Mesendoderm (in vitro differentiated cells): ENCODE measurements at regions not wholly inside any gene's neighbourhood (a gene's known extent, or its start where the extent isn't known, plus 50 kb on each side); places are given as distances from the start of the nearest gene placed in this dataset.
"Not testable (repeated sequence)": the region's sequence is repeated elsewhere in the genome, so short reads cannot be mapped to it uniquely, and the experiment has no call there.

ENCODE experiments used
- DNase-seq: peaks from one replicate; pipeline ENCODE4 v3.0.0; 2013
- H2AK5ac ChIP-seq: 2 replicates; pipeline ENCODE4 v1.6.1; 2013; ENCODE audit warnings: low read length, inconsistent platforms
- H2BK120ac ChIP-seq: 2 replicates; pipeline ENCODE4 v1.6.1; 2013; ENCODE audit warnings: low read depth, mild to moderate bottlenecking, low read length, moderate library complexity, mixed read lengths
- H2BK15ac ChIP-seq: replicated peaks from 2 replicates; pipeline ENCODE4 v1.6.1; 2013; ENCODE audit warnings: low read depth, mild to moderate bottlenecking, moderate library complexity
- H2BK5ac ChIP-seq: 2 replicates; pipeline ENCODE4 v1.6.1; 2013; ENCODE audit warnings: low read length, inconsistent platforms
- H3K18ac ChIP-seq: 2 replicates; pipeline ENCODE4 v1.6.1; 2013; ENCODE audit warnings: mild to moderate bottlenecking, low read length, mixed read lengths
- H3K23ac ChIP-seq: one replicate; pipeline ENCODE4 v1.6.1; 2013; ENCODE audit warnings: low read length
- H3K27ac ChIP-seq: 2 replicates; pipeline ENCODE4 v1.5.1; 2013; ENCODE audit warnings: low read depth, mild to moderate bottlenecking, inconsistent platforms, low read length, moderate library complexity
- H3K27me3 ChIP-seq: 2 replicates; pipeline ENCODE4 v1.6.1; 2013; ENCODE audit warnings: low read length, control low read depth, mild to moderate bottlenecking, inconsistent platforms; ENCODE audit not compliant: insufficient read depth, poor library complexity
- H3K36me3 ChIP-seq: 2 replicates; pipeline ENCODE4 v1.6.1; 2013; ENCODE audit warnings: low read length, inconsistent platforms; ENCODE audit not compliant: control insufficient read depth, insufficient read depth
- H3K4ac ChIP-seq: one replicate; pipeline ENCODE4 v1.6.1; 2013; ENCODE audit warnings: low read depth, mild to moderate bottlenecking, low read length, moderate library complexity
- H3K4me1 ChIP-seq: 2 replicates; pipeline ENCODE4 v1.6.1; 2013; ENCODE audit warnings: low read depth, low read length, inconsistent platforms; ENCODE audit not compliant: control insufficient read depth
- H3K4me2 ChIP-seq: 2 replicates; pipeline ENCODE4 v1.6.1; 2013; ENCODE audit warnings: low read length
- H3K4me3 ChIP-seq: 2 replicates; pipeline ENCODE4 v1.5.1; 2013; ENCODE audit warnings: mild to moderate bottlenecking, low read length
- H3K56ac ChIP-seq: one replicate; pipeline ENCODE4 v1.6.1; 2013; ENCODE audit warnings: low read length
- H3K79me1 ChIP-seq: 2 replicates; pipeline ENCODE4 v1.6.1; 2013; ENCODE audit warnings: low read length, inconsistent platforms
- H3K79me2 ChIP-seq: 2 replicates; pipeline ENCODE4 v1.6.1; 2013; ENCODE audit warnings: mild to moderate bottlenecking, low read length; ENCODE audit not compliant: control insufficient read depth, insufficient read depth
- H3K9ac ChIP-seq: 2 replicates; pipeline ENCODE4 v1.6.1; 2013; ENCODE audit warnings: low read length, inconsistent platforms
- H4K5ac ChIP-seq: one replicate; pipeline ENCODE4 v1.6.1; 2013; ENCODE audit warnings: low read length
- H4K8ac ChIP-seq: one replicate; pipeline ENCODE4 v1.6.1; 2013; ENCODE audit warnings: low read depth, mild to moderate bottlenecking, control low read depth, low read length, moderate library complexity
- WGBS: extraction: QIAGEN DNeasy Blood & Tissue Kit; methylation state at CpG from one replicate; pipeline ENCODE4 v1.1.7; 2013; ENCODE audit warnings: low lambda C conversion rate, missing lambda C conversion rate; ENCODE audit not compliant: insufficient coverage; ENCODE audit errors: extremely low coverage; 5-methylcytosine and 5-hydroxymethylcytosine counted together

- DNase-seq, H3K56ac ChIP-seq: not testable (repeated sequence)
- no CpG with 5 or more reads among the region's 3 CpGs for WGBS
Measured at GRCh38 chrX:76774912-76775311, 347.4 kb downstream of the MAGEE1 start.

GRCh38 chrX:76796311-76796710, 368.8 kb downstream of the MAGEE1 start:
- Histone ChIP-seq H3K36me3 (no peaks in the 10 kb centered on the region), H3K56ac (no peak overlapping the region), H3K27ac (no peak overlapping the region), H2BK120ac (no peak overlapping the region), H2BK15ac (no peak overlapping the region), H3K4me3 (no peak overlapping the region), H2AK5ac (no peak overlapping the region), H3K4ac (no peak overlapping the region), H3K79me1 (no peaks in the 10 kb centered on the region), H3K23ac (no peak overlapping the region), H3K4me1 (no peaks in the 10 kb centered on the region), H4K5ac (no peak overlapping the region), H3K27me3 (no peaks in the 10 kb centered on the region), H3K18ac (no peak overlapping the region), H2BK5ac (no peak overlapping the region), H3K9ac (no peak overlapping the region), H3K4me2 (no peak overlapping the region), H3K79me2 (no peaks in the 10 kb centered on the region), H4K8ac (no peak overlapping the region)
- DNase-seq: peak; percentile 0
- WGBS: no CpG with 5 or more reads among the region's 2 CpGs

More at GRCh38 chrX:76774912-76775311, 347.4 kb downstream of the MAGEE1 start:
- H3K79me1 ChIP-seq, H3K4me1 ChIP-seq, H3K4me2 ChIP-seq, H3K9ac ChIP-seq, H4K5ac ChIP-seq, H3K23ac ChIP-seq, H2BK5ac ChIP-seq, H3K4me3 ChIP-seq, H4K8ac ChIP-seq, H3K18ac ChIP-seq, H2BK120ac ChIP-seq, H3K4ac ChIP-seq, H3K79me2 ChIP-seq, H3K36me3 ChIP-seq, H3K27ac ChIP-seq, H2BK15ac ChIP-seq, H3K27me3 ChIP-seq, H2AK5ac ChIP-seq: not testable (repeated sequence)

- no peak overlapping the region for H3K56ac ChIP-seq
- no peak overlapping the region for H3K23ac ChIP-seq
- no peaks in the 10 kb centered on the region for H3K36me3 ChIP-seq
- H3K27ac ChIP-seq: no peak overlapping the region
- H3K9ac ChIP-seq: no peak overlapping the region
- no peak overlapping the region for H2BK5ac ChIP-seq
- no peak overlapping the region for H2BK15ac ChIP-seq
- no peak overlapping the region for H3K18ac ChIP-seq
- H4K8ac ChIP-seq: no peak overlapping the region
- H2BK120ac ChIP-seq: no peak overlapping the region
- DNase-seq: no peak
- H3K27me3 ChIP-seq: no peaks in the 10 kb centered on the region
- H3K4me1 ChIP-seq: no peaks in the 10 kb centered on the region
- no peak overlapping the region for H4K5ac ChIP-seq
- no peaks in the 10 kb centered on the region for H3K79me1 ChIP-seq
- H3K4ac ChIP-seq: no peak overlapping the region
- WGBS: no CpG with 5 or more reads among the region's 3 CpGs
- H2AK5ac ChIP-seq: no peak overlapping the region
- H3K4me3 ChIP-seq: no peak overlapping the region
- no peaks in the 10 kb centered on the region for H3K79me2 ChIP-seq
- H3K4me2 ChIP-seq: no peak overlapping the region
Measured at GRCh38 chrX:76802708-76803107, 375.2 kb downstream of the MAGEE1 start.

- Histone ChIP-seq H2BK120ac (no peak overlapping the region), H3K27ac (no peak overlapping the region), H3K4ac (no peak overlapping the region), H2AK5ac (no peak overlapping the region), H3K4me3 (no peak overlapping the region), H3K79me1 (no peaks in the 10 kb centered on the region), H3K18ac (no peak overlapping the region), H4K5ac (no peak overlapping the region), H2BK15ac (no peak overlapping the region), H3K4me1 (no peaks in the 10 kb centered on the region), H2BK5ac (no peak overlapping the region), H3K9ac (no peak overlapping the region), H3K4me2 (no peak overlapping the region), H3K56ac (no peak overlapping the region), H3K23ac (no peak overlapping the region), H3K79me2 (no peaks in the 10 kb centered on the region), H4K8ac (no peak overlapping the region), H3K36me3 (no peaks in the 10 kb centered on the region), H3K27me3 (no peaks in the 10 kb centered on the region)
- no peak for DNase-seq
- no CpG with 5 or more reads among the region's 3 CpGs for WGBS
Measured at GRCh38 chrX:76815754-76816153, 388.2 kb downstream of the MAGEE1 start.

GRCh38 chrX:76817279-76817678, 389.8 kb downstream of the MAGEE1 start:
- H4K8ac ChIP-seq: not testable (repeated sequence)

GRCh38 chrX:76821276-76821675, 393.8 kb downstream of the MAGEE1 start:
- Histone ChIP-seq H3K36me3 (no peaks in the 10 kb centered on the region), H2BK5ac (no peak overlapping the region), H3K79me2 (no peaks in the 10 kb centered on the region), H3K9ac (no peak overlapping the region), H2BK120ac (no peak overlapping the region), H3K23ac (no peak overlapping the region), H2BK15ac (no peak overlapping the region), H3K56ac (no peak overlapping the region), H2AK5ac (no peak overlapping the region), H3K27me3 (no peaks in the 10 kb centered on the region), H3K4me3 (no peak overlapping the region), H4K8ac (no peak overlapping the region), H3K4me1 (no peaks in the 10 kb centered on the region), H4K5ac (no peak overlapping the region), H3K27ac (no peak overlapping the region), H3K4me2 (no peak overlapping the region), H3K18ac (no peak overlapping the region), H3K79me1 (no peaks in the 10 kb centered on the region), H3K4ac (no peak overlapping the region)
- WGBS: no CpG with 5 or more reads among the region's 1 CpG
- DNase-seq: no peak

More at GRCh38 chrX:76817279-76817678, 389.8 kb downstream of the MAGEE1 start:
- not testable (repeated sequence) for H2BK5ac ChIP-seq, DNase-seq, H2BK15ac ChIP-seq, H3K4me1 ChIP-seq, H4K5ac ChIP-seq, H3K4me3 ChIP-seq, H3K4ac ChIP-seq, H3K56ac ChIP-seq, H3K79me1 ChIP-seq, H3K27me3 ChIP-seq, H2AK5ac ChIP-seq, H3K36me3 ChIP-seq, H3K4me2 ChIP-seq, H3K18ac ChIP-seq, H3K9ac ChIP-seq, H3K23ac ChIP-seq, H3K79me2 ChIP-seq, H2BK120ac ChIP-seq, H3K27ac ChIP-seq
- no CpG with 5 or more reads among the region's 1 CpG for WGBS
